Chondrocyte (in vitro differentiated cells): ENCODE measurements at regions not wholly inside any gene's neighbourhood (a gene's known extent, or its start where the extent isn't known, plus 50 kb on each side); places are given as distances from the start of the nearest gene placed in this dataset.

ENCODE experiments used
- DNase-seq: peaks from one replicate; pipeline ENCODE4 v3.0.0; 2021; ENCODE audit warnings: mixed read lengths, low spot score
- H3K27ac Mint-ChIP-seq: one replicate; pipeline ENCODE4 v1.8.0; 2021; ENCODE audit warnings: mild to moderate bottlenecking, moderate library complexity, mixed read lengths; ENCODE audit not compliant: unreplicated experiment
- H3K27me3 Mint-ChIP-seq: 2 replicates; pipeline ENCODE4 v1.8.0; 2021; ENCODE audit warnings: low read depth, mixed read lengths
- H3K36me3 Mint-ChIP-seq: 2 replicates; pipeline ENCODE4 v1.8.0; 2021; ENCODE audit warnings: low read depth, mixed read lengths
- H3K4me1 Mint-ChIP-seq: 2 replicates; pipeline ENCODE4 v1.8.0; 2021; ENCODE audit warnings: low read depth, mild to moderate bottlenecking, mixed read lengths
- H3K4me3 Mint-ChIP-seq: one replicate; pipeline ENCODE4 v1.8.0; 2021; ENCODE audit warnings: mild to moderate bottlenecking, moderate library complexity, mixed read lengths; ENCODE audit not compliant: unreplicated experiment
- H3K9me3 Mint-ChIP-seq: 2 replicates; pipeline ENCODE4 v1.8.0; 2021; ENCODE audit warnings: low read depth, mixed read lengths
- TF ChIP-seq, protein P1 (sequence below): fragments of 200-600 bp; sonication (generic); IDR thresholded peaks from 2 replicates; pipeline ENCODE4 v1.5.0; 2021; ENCODE audit warnings: antibody characterized with exemption, mild to moderate bottlenecking, moderate library complexity

DNA sequence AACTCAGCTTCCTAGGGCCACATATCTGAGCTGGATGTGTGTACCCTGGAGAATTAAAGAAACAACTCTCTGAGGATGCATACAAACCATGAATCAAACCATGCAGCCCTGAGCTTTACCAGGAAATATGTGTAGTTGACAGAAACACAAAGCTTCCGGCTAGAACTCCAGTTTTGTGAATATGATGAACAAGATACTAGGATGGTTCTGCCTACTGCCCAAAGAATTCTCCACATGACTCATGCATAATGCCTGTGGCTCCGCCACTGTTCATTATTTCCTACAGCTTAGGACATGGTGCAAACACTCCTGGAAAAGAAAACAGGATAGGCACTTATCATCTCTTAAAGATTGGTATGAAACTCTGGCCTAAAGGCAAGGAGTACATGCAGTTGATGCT lies 343.4 kb downstream of the DNAH5 start:
- TF ChIP-seq, protein P1, sequence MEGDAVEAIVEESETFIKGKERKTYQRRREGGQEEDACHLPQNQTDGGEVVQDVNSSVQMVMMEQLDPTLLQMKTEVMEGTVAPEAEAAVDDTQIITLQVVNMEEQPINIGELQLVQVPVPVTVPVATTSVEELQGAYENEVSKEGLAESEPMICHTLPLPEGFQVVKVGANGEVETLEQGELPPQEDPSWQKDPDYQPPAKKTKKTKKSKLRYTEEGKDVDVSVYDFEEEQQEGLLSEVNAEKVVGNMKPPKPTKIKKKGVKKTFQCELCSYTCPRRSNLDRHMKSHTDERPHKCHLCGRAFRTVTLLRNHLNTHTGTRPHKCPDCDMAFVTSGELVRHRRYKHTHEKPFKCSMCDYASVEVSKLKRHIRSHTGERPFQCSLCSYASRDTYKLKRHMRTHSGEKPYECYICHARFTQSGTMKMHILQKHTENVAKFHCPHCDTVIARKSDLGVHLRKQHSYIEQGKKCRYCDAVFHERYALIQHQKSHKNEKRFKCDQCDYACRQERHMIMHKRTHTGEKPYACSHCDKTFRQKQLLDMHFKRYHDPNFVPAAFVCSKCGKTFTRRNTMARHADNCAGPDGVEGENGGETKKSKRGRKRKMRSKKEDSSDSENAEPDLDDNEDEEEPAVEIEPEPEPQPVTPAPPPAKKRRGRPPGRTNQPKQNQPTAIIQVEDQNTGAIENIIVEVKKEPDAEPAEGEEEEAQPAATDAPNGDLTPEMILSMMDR = no peak
- H3K4me1 Mint-ChIP-seq = no peaks in the 10 kb centered on the region
- H3K9me3 Mint-ChIP-seq = peaks cover 12% of the 10 kb centered on the region
- no peak overlapping the region for H3K4me3 Mint-ChIP-seq
- H3K36me3 Mint-ChIP-seq = no peaks in the 10 kb centered on the region
- H3K27ac Mint-ChIP-seq = no peak overlapping the region
- no peak for DNase-seq
- peaks cover 7% of the 10 kb centered on the region for H3K27me3 Mint-ChIP-seq

DNA sequence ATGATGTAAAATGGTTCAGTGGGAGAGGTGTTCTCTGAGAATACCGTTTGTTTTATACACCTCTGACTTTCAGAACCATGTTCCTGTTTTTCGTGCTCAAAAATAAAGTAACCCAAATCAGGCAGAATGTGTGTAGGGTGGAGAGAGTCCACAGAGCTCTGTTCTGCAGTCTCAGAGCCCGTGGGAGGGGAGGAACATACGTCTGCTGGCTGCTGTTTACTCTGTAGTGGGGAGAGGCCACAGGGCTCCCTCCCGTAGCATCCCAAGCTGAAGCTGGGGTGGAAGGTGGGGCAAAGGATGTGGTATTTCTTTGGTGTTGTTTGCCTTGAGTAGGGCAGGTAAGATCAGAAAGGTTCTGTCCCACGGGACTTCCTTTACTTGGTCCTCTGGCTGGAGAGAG lies 348.5 kb downstream of the DNAH5 start:
- Mint-ChIP-seq H3K4me1 (no peaks in the 10 kb centered on the region), H3K36me3 (no peaks in the 10 kb centered on the region), H3K4me3 (no peak overlapping the region), H3K27me3 (peaks cover 6% of the 10 kb centered on the region), H3K9me3 (peaks cover 12% of the 10 kb centered on the region), H3K27ac (no peak overlapping the region)
- TF ChIP-seq, protein P1 = no peak
- DNase-seq = no peak

DNA sequence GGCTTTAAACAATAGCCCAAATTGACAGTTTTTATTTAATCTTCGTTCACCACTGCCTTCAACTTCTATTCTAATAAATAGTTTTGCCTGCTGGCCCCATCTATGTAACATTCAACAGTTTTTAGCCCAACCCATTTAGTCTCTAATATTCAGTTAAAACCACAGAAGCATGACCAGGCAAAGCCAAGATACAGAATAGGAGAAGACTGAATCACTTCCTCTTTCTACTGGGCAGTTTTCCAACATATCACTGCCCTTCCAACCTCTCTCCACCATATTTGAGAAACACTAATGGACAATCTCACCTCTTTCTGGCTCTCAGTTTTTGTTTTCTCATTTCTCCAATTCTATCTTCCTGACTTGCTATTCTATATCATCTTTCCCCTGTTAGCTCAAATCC lies 352.9 kb downstream of the DNAH5 start:
- Mint-ChIP-seq H3K27ac (no peak overlapping the region), H3K4me3 (no peak overlapping the region), H3K36me3 (no peaks in the 10 kb centered on the region), H3K27me3 (peaks cover 8% of the 10 kb centered on the region), H3K9me3 (peaks cover 3% of the 10 kb centered on the region), H3K4me1 (no peaks in the 10 kb centered on the region)
- no peak for DNase-seq
- TF ChIP-seq, protein P1 = no peak

DNA sequence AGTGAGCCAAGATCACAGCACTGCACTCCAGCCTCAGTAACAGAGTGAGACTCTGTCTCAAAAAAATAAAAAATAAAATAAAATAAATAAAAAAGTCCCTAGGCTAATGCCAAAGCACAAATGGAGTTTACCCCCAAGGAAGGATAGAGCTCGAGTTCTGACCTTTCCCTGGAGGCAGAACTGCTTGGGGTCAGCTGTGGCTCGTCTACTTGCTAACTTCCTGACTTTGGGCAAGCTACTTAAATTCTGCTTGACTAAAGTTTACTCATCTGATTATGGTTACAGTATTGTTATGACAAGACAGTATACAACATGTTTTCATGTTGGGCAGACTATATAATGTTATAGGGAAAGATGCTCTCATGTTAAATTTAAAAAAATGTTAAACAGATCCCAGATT lies 359.2 kb downstream of the DNAH5 start:
- no peaks in the 10 kb centered on the region for H3K36me3 Mint-ChIP-seq
- no peaks in the 10 kb centered on the region for H3K9me3 Mint-ChIP-seq
- peaks cover 6% of the 10 kb centered on the region for H3K27me3 Mint-ChIP-seq
- TF ChIP-seq, protein P1 = no peak
- no peaks in the 10 kb centered on the region for H3K4me1 Mint-ChIP-seq
- DNase-seq = no peak
- no peak overlapping the region for H3K27ac Mint-ChIP-seq
- no peak overlapping the region for H3K4me3 Mint-ChIP-seq

DNA sequence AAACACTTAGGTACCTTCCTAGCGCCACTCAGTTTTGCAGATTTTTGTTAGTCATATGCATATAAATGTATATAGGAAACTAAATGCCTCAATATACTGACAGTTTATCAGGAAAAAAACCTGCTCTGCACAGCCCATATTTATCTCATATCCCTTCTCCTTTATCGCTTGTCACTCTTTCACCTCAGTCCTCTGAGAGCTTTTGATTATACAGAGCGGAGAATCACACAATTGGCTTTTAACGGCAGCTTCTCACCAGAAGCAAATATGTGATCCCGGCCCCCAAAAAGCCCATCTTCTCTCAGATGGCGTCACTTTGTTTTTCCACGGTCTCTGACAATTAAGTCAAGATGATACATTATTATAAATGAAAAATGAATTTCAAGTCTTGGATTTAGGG lies 362.6 kb downstream of the DNAH5 start:
- H3K36me3 Mint-ChIP-seq = no peaks in the 10 kb centered on the region
- no peaks in the 10 kb centered on the region for H3K4me1 Mint-ChIP-seq
- H3K27ac Mint-ChIP-seq = no peak overlapping the region
- no peak for DNase-seq
- H3K27me3 Mint-ChIP-seq = peaks cover 5% of the 10 kb centered on the region
- peaks cover 3% of the 10 kb centered on the region for H3K9me3 Mint-ChIP-seq
- H3K4me3 Mint-ChIP-seq = no peak overlapping the region
- TF ChIP-seq, protein P1 = no peak
